ENCODE measurements at regions not wholly inside any gene's neighbourhood (a gene's known extent, or its start where the extent isn't known, plus 50 kb on each side); places are given as distances from the start of the nearest gene placed in this dataset.
"Not testable (repeated sequence)": the region's sequence is repeated elsewhere in the genome, so short reads cannot be mapped to it uniquely, and the experiment has no call there.

- POLR2A ChIA-PET = no interaction called here
- H3K36me3 Mint-ChIP-seq = no peaks in the 10 kb centered on the region
- H3K9me3 Mint-ChIP-seq = no peaks in the 10 kb centered on the region
- DNase-seq (no peak), ATAC-seq (ENCODE audit: low read depth) (no peak)
- no peaks in the 10 kb centered on the region for H3K27me3 Mint-ChIP-seq
- H3K4me3 Mint-ChIP-seq = no peak overlapping the region
- H3K27ac Mint-ChIP-seq = no peak overlapping the region
- H3K4me1 Mint-ChIP-seq = no peaks in the 10 kb centered on the region
Observed at GRCh38 chr4:173998471-173999144, 284.9 kb downstream of the FBXO8 start.

- H3K9me3 Mint-ChIP-seq; POLR2A ChIA-PET; H3K4me1 Mint-ChIP-seq; H3K4me3 Mint-ChIP-seq; ATAC-seq (ENCODE audit: low read depth); DNase-seq; H3K27me3 Mint-ChIP-seq; H3K27ac Mint-ChIP-seq; H3K36me3 Mint-ChIP-seq: not testable (repeated sequence)
Observed at GRCh38 chr4:173995779-173996178, 287.7 kb downstream of the FBXO8 start.

GRCh38 chr4:173991814-173992213, 291.7 kb downstream of the FBXO8 start:
- Mint-ChIP-seq H3K36me3 (no peaks in the 10 kb centered on the region), H3K27me3 (no peaks in the 10 kb centered on the region), H3K27ac (no peak overlapping the region), H3K4me1 (no peaks in the 10 kb centered on the region), H3K9me3 (no peaks in the 10 kb centered on the region), H3K4me3 (no peak overlapping the region)
- ATAC-seq (ENCODE audit: low read depth) (no peak), DNase-seq (no peak)
- POLR2A ChIA-PET = no interaction called here

DNA sequence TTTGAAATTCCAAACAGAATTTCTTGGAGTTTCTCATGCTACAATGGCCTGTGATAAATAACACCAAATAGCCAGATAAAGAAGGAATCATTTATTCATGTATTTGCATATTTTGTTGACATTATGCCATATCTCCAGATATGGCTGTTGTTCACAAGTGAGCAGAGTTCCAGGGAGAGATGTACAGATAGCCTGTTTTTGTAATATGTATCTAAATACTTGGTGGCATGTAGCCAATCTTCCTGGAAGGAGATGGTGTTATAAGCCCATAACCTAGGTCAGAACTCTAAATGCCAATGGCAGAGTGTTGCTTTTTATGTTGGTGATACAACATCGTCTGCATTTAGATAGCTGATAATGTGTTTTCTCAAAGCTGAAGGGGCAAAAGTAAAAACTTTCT, 292.2 kb downstream of the FBXO8 start:
- POLR2A ChIA-PET = no interaction called here
- no peak overlapping the region for H3K4me3 Mint-ChIP-seq
- ATAC-seq (ENCODE audit: low read depth) (no peak), DNase-seq (no peak)
- no peak overlapping the region for H3K27ac Mint-ChIP-seq
- no peaks in the 10 kb centered on the region for H3K4me1 Mint-ChIP-seq
- H3K9me3 Mint-ChIP-seq = no peaks in the 10 kb centered on the region
- no peaks in the 10 kb centered on the region for H3K36me3 Mint-ChIP-seq
- H3K27me3 Mint-ChIP-seq = no peaks in the 10 kb centered on the region

DNA sequence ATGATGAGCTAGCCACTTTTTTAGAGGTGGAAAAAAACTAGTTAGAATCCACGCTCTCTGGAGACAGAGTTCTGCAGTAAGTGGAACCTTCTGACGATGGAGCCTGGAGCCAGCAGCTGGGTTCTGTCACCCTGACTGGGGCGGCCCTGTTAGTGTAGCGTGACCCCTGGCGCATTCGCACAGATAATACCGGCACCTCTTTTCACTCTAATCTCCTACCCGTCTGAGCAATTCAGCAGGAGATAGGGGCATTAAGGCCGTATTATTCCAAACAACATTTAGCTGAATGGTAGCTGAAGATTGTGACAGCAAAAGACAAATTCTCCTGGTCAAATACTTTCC, 292.6 kb downstream of the FBXO8 start:
- H3K27me3 Mint-ChIP-seq = no peaks in the 10 kb centered on the region
- DNase-seq = no peak
- H3K27ac Mint-ChIP-seq = no peak overlapping the region
- POLR2A ChIA-PET = no interaction called here
- no peaks in the 10 kb centered on the region for H3K4me1 Mint-ChIP-seq
- no peaks in the 10 kb centered on the region for H3K36me3 Mint-ChIP-seq
- H3K4me3 Mint-ChIP-seq = no peak overlapping the region
- no peak for ATAC-seq (ENCODE audit: low read depth)
- no peaks in the 10 kb centered on the region for H3K9me3 Mint-ChIP-seq

GRCh38 chr4:173990126-173990868, 293.2 kb downstream of the FBXO8 start:
- Mint-ChIP-seq H3K4me3 (no peak overlapping the region), H3K27ac (no peak overlapping the region), H3K27me3 (no peaks in the 10 kb centered on the region), H3K9me3 (no peaks in the 10 kb centered on the region), H3K4me1 (no peaks in the 10 kb centered on the region), H3K36me3 (no peaks in the 10 kb centered on the region)
- ATAC-seq (ENCODE audit: low read depth) (no peak), DNase-seq (no peak)
- POLR2A ChIA-PET = no interaction called here

DNA sequence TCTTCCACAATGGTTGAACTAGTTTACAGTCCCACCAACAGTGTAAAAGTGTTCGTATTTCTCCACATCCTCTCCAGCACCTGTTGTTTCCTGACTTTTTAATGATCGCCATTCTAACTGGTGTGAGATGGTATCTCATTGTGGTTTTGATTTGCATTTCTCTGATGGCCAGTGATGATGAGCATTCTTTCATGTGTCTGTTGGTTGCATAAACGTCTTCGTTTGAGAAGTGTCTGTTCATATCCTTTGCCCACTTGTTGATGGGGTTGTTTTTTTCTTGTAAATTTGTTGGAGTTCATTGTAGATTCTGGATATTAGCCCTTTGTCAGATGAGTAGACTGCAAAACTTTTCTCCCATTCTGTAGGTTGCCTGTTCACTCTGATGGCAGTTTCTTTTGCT, 319.9 kb downstream of the FBXO8 start:
- DNase-seq; H3K36me3 Mint-ChIP-seq; H3K27ac Mint-ChIP-seq; ATAC-seq (ENCODE audit: low read depth); H3K4me1 Mint-ChIP-seq; H3K4me3 Mint-ChIP-seq; H3K9me3 Mint-ChIP-seq; H3K27me3 Mint-ChIP-seq; POLR2A ChIA-PET: not testable (repeated sequence)

DNA sequence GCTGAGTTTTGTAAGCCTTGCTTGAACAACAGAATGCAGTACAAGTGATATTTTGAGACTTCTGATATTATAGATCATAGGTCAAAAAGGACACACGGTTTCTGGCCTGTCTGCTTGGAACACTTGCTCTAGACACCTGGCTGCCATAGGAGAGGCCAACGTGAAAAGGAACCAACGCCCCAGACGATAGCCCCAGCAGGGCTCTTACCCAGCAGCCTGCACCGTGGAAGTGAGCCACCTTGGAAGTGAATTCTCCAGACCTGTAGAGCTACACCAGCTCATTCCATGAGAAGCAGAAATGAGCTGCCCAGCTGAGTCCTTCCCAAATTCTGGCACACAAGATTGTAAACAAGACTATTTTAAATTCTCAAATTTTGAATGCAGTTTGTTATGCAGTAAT, 323.1 kb downstream of the FBXO8 start:
- H3K27me3 Mint-ChIP-seq = no peaks in the 10 kb centered on the region
- H3K27ac Mint-ChIP-seq = no peak overlapping the region
- no peak overlapping the region for H3K4me3 Mint-ChIP-seq
- peaks cover 3% of the 10 kb centered on the region for H3K9me3 Mint-ChIP-seq
- no peaks in the 10 kb centered on the region for H3K36me3 Mint-ChIP-seq
- POLR2A ChIA-PET = no interaction called here
- ATAC-seq (ENCODE audit: low read depth) (no peak), DNase-seq (no peak)
- no peaks in the 10 kb centered on the region for H3K4me1 Mint-ChIP-seq

DNA sequence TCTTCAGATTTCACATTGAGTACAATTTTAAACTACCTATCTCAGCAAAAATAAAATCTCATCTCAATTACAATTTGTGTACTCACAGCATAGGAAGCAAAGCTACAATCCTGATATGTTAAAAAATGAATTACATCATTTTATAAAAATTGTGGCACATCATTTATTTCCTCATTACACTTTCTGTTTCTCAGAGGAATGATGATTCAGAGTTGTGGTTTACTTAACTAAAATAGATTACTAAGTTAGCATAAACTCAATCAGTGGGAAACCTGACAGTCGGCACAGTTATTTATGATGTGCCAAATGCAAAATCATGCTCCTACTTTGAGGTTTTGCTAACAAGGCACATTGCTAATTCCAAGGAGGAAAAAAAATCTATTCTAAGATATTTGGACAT, 325.0 kb downstream of the FBXO8 start:
- H3K9me3 Mint-ChIP-seq = peaks cover 3% of the 10 kb centered on the region
- H3K27me3 Mint-ChIP-seq = no peaks in the 10 kb centered on the region
- H3K36me3 Mint-ChIP-seq = no peaks in the 10 kb centered on the region
- no peak overlapping the region for H3K27ac Mint-ChIP-seq
- no peak overlapping the region for H3K4me3 Mint-ChIP-seq
- ATAC-seq (ENCODE audit: low read depth) (no peak), DNase-seq (no peak)
- H3K4me1 Mint-ChIP-seq = no peaks in the 10 kb centered on the region
- POLR2A ChIA-PET = no interaction called here

GRCh38 chr4:173943547-173943946, 339.9 kb downstream of the FBXO8 start:
- no peak for DNase-seq
- ATAC-seq (ENCODE audit: low read depth) = no peak
- H3K4me1 Mint-ChIP-seq = no peaks in the 10 kb centered on the region
- H3K4me3 Mint-ChIP-seq = no peak overlapping the region
- H3K36me3 Mint-ChIP-seq = no peaks in the 10 kb centered on the region
- no peaks in the 10 kb centered on the region for H3K9me3 Mint-ChIP-seq
- POLR2A ChIA-PET = no interaction called here
- H3K27ac Mint-ChIP-seq = no peak overlapping the region
- H3K27me3 Mint-ChIP-seq = no peaks in the 10 kb centered on the region

DNA sequence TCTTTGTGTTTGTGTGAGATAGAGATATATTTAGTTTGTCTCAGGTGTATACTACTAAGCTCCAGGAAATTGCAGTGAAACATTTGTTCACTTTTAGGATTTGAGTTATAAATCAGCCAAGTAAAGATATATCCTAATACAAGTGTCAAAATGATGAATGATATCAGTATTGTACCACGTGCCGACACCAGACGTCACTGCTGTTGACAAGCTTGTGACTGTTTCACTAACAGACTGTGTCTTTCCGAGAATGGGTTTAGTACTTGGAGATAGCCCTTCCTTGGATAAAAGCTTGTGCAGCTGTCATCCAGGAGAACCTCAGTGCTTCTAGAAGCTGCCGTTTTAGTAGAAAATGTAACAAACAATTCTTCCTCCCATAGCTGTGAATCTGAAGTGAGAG, 343.3 kb downstream of the FBXO8 start:
- ATAC-seq (ENCODE audit: low read depth) = no peak
- H3K27ac Mint-ChIP-seq = no peak overlapping the region
- no peaks in the 10 kb centered on the region for H3K9me3 Mint-ChIP-seq

GRCh38 chr4:173937631-173938270, 345.7 kb downstream of the FBXO8 start:
- H3K9me3 Mint-ChIP-seq = no peaks in the 10 kb centered on the region
- H3K27me3 Mint-ChIP-seq = no peaks in the 10 kb centered on the region
- no peaks in the 10 kb centered on the region for H3K4me1 Mint-ChIP-seq
- no peaks in the 10 kb centered on the region for H3K36me3 Mint-ChIP-seq
- DNase-seq = no peak
- POLR2A ChIA-PET = no interaction called here
- no peak for ATAC-seq (ENCODE audit: low read depth)
- H3K4me3 Mint-ChIP-seq = no peak overlapping the region
- no peak overlapping the region for H3K27ac Mint-ChIP-seq

More for the DNA sequence above, 343.3 kb downstream of the FBXO8 start:
- Mint-ChIP-seq H3K4me3 (no peak overlapping the region), H3K36me3 (no peaks in the 10 kb centered on the region), H3K4me1 (no peaks in the 10 kb centered on the region), H3K27me3 (no peaks in the 10 kb centered on the region)
- DNase-seq = no peak
- POLR2A ChIA-PET = no interaction called here

GRCh38 chr4:173936861-173937260, 346.6 kb downstream of the FBXO8 start:
- Mint-ChIP-seq H3K27me3 (no peaks in the 10 kb centered on the region), H3K4me3 (no peak overlapping the region), H3K27ac (no peak overlapping the region), H3K4me1 (no peaks in the 10 kb centered on the region), H3K9me3 (no peaks in the 10 kb centered on the region), H3K36me3 (no peaks in the 10 kb centered on the region)
- POLR2A ChIA-PET = no interaction called here
- ATAC-seq (ENCODE audit: low read depth) = no peak
- DNase-seq = no peak

- no peaks in the 10 kb centered on the region for H3K4me1 Mint-ChIP-seq
- no peaks in the 10 kb centered on the region for H3K27me3 Mint-ChIP-seq
- POLR2A ChIA-PET = no interaction called here
- no peaks in the 10 kb centered on the region for H3K9me3 Mint-ChIP-seq
- no peaks in the 10 kb centered on the region for H3K36me3 Mint-ChIP-seq
- DNase-seq = no peak
- H3K4me3 Mint-ChIP-seq = no peak overlapping the region
- no peak for ATAC-seq (ENCODE audit: low read depth)
- no peak overlapping the region for H3K27ac Mint-ChIP-seq
Observed at GRCh38 chr4:173935622-173936405, 347.7 kb downstream of the FBXO8 start.
